Sigmoid colon (tissue), 4 donors: ENCODE measurements at regions not wholly inside any gene's neighbourhood (a gene's known extent, or its start where the extent isn't known, plus 50 kb on each side); places are given as distances from the start of the nearest gene placed in this dataset.

ENCODE experiments used
- CTCF ChIP-seq, 4 experiments: fragments of 450-650 bp in 3 of 4; fragments of 200-600 bp in 1 of 4; IDR thresholded peaks; one replicate each; pipeline ENCODE4 v1.5.1; 2016 to 2019; ENCODE audit warnings: antibody characterized with exemption in 4 of 4, mild to moderate bottlenecking in 3 of 4, moderate library complexity in 2 of 4
- POLR2AphosphoS5 ChIP-seq, 4 donors: sonication (generic); formaldehyde crosslinking; IDR thresholded peaks; one replicate each; pipeline ENCODE4 v1.6.1; 2017; ENCODE audit warnings: antibody characterized with exemption in 4 of 4

- TF ChIP-seq CTCF (IDR thresholded peaks at IDR 0.05): peak; percentile 57 to 73 (median 58)
- TF ChIP-seq POLR2AphosphoS5 (IDR thresholded peaks at IDR 0.05): peak; percentile 65 to 91 (median 82)
Measured at GRCh38 chr1:244970744-244971551, 106.6 kb upstream of the HNRNPU start.
